Caco-2 (cell line): ENCODE measurements at regions not wholly inside any gene's neighbourhood (a gene's known extent, or its start where the extent isn't known, plus 50 kb on each side); places are given as distances from the start of the nearest gene placed in this dataset.
A peak's percentile ranks its signal among the peaks of the same experiment; 100 is the strongest.

Source experiments
- BruUV-seq: library from RNA; stranded (reverse); fragments of 400-500 nt; replicated peaks from 2 replicates; lab custom pipeline; 2021; lab: Mats Ljungman, UMichigan
- CTCF ChIA-PET: fragments of 300-600 bp; sonication (Branson Sonifier 250); formaldehyde crosslinking; loops from one replicate; lab custom pipeline; 2022; ENCODE audit warnings: antibody characterized with exemption; lab: Charles Lee
- POLR2A ChIA-PET: fragments of 300-600 bp; sonication (Branson Sonifier 250); formaldehyde crosslinking; loops from one replicate; lab custom pipeline; 2022; ENCODE audit warnings: antibody characterized with exemption; lab: Charles Lee
- DNase-seq, 2 experiments: peaks; one replicate each; pipeline versions ENCODE4 v3.0.0 to v3.0.0-alpha.2; 2020 to 2022
- H3K27me3 ChIP-seq: replicated peaks from 2 replicates; pipeline ENCODE4 v1.6.0; 2011; ENCODE audit warnings: low read length; ENCODE audit not compliant: control insufficient read depth, insufficient read depth
- H3K36me3 ChIP-seq: 2 replicates; pipeline ENCODE4 v1.5.1; 2011; ENCODE audit warnings: low read length; ENCODE audit not compliant: control insufficient read depth, insufficient read depth
- H3K4me1 ChIP-seq: fragments of 250-450 bp; sonication (Bioruptor Pico); 2 replicates; pipeline ENCODE4 v1.5.1; 2020; ENCODE audit warnings: mild to moderate bottlenecking
- H3K4me3 ChIP-seq: 2 replicates; pipeline ENCODE4 v1.5.1; 2011; ENCODE audit warnings: low read depth, mild to moderate bottlenecking, control low read depth, low read length
- H3K9me3 ChIP-seq: fragments of 250-450 bp; sonication (Bioruptor Pico); 2 replicates; pipeline ENCODE4 v1.5.1; 2020; ENCODE audit warnings: mild to moderate bottlenecking, moderate library complexity
- H3K27ac Mint-ChIP-seq: one replicate; pipeline ENCODE4 v1.8.0; 2022; ENCODE audit warnings: mixed read lengths; ENCODE audit not compliant: unreplicated experiment
- H3K27me3 Mint-ChIP-seq: one replicate; pipeline ENCODE4 v1.8.0; 2022; ENCODE audit warnings: mixed read lengths; ENCODE audit not compliant: insufficient read depth, unreplicated experiment
- H3K36me3 Mint-ChIP-seq: one replicate; pipeline ENCODE4 v1.8.0; 2022; ENCODE audit warnings: mild to moderate bottlenecking, mixed read lengths; ENCODE audit not compliant: insufficient read depth, unreplicated experiment
- H3K4me1 Mint-ChIP-seq: one replicate; pipeline ENCODE4 v1.8.0; 2022; ENCODE audit warnings: low read depth, mixed read lengths; ENCODE audit not compliant: unreplicated experiment
- H3K4me3 Mint-ChIP-seq: one replicate; pipeline ENCODE4 v1.8.0; 2022; ENCODE audit warnings: mild to moderate bottlenecking, moderate library complexity, mixed read lengths; ENCODE audit not compliant: unreplicated experiment
- H3K9me3 Mint-ChIP-seq: one replicate; pipeline ENCODE4 v1.8.0; 2022; ENCODE audit warnings: mixed read lengths; ENCODE audit not compliant: unreplicated experiment
- CTCF ChIP-seq, 2 experiments: fragments of 200-600 bp in 1 of 2; IDR thresholded peaks; 1 replicate in 1 of 2; 2 replicates in 1 of 2; pipeline versions ENCODE4 v1.5.1 to v1.8.0; 2011 to 2022; ENCODE audit warnings: antibody characterized with exemption in 1 of 2, control low read depth in 1 of 2, inconsistent platforms in 1 of 2, low read depth in 1 of 2, low read length in 1 of 2, mild to moderate bottlenecking in 1 of 2, moderate library complexity in 1 of 2; ENCODE audit not compliant: insufficient read depth in 1 of 2, severe bottlenecking in 1 of 2, unreplicated experiment in 1 of 2
- intact Hi-C: fragments of 100-400 bp; cut with micrococcal nuclease; formaldehyde crosslinking; loops from one replicate; pipeline ENCODE4 v1.10.0; 2022; ENCODE audit not compliant: unreplicated experiment

GRCh38 chr2:200749631-200750322, 61.9 kb upstream of the BZW1 start:
- H3K27me3 Mint-ChIP-seq: no peaks in the 10 kb centered on the region
- CTCF ChIA-PET: no interaction called here
- intact Hi-C loops: loop anchor here (5.0 kb wide), 1 partner anchor 37 kb away; no protein-coding TSS in a partner anchor
- no peaks in the 10 kb centered on the region for H3K9me3 Mint-ChIP-seq
- POLR2A ChIA-PET: no interaction called here
- Histone ChIP-seq H3K9me3 (no peaks in the 10 kb centered on the region), H3K27me3 (no peaks in the 10 kb centered on the region), H3K36me3 (no peaks in the 10 kb centered on the region), H3K4me1 (peaks cover 50% of the 10 kb centered on the region), H3K4me3 (no peak overlapping the region)
- H3K4me1 Mint-ChIP-seq: peaks cover 46% of the 10 kb centered on the region
- no peak for TF ChIP-seq CTCF (IDR thresholded peaks at IDR 0.05; ENCODE audit: insufficient read depth in 1 of 2, low read depth in 1 of 2, low read length in 1 of 2, severe bottlenecking in 1 of 2, unreplicated experiment in 1 of 2)
- no peak overlapping the region for H3K4me3 Mint-ChIP-seq
- DNase-seq: no peak
- H3K27ac Mint-ChIP-seq: peak overlapping the region; percentile 90
- BruUV-seq: no TSS peak
- H3K36me3 Mint-ChIP-seq: peaks cover 11% of the 10 kb centered on the region

GRCh38 chr2:200750323-200750910, 61.3 kb upstream of the BZW1 start:
- TF ChIP-seq CTCF (IDR thresholded peaks at IDR 0.05; ENCODE audit: insufficient read depth in 1 of 2, low read depth in 1 of 2, low read length in 1 of 2, severe bottlenecking in 1 of 2, unreplicated experiment in 1 of 2): no peak
- POLR2A ChIA-PET: no interaction called here
- Histone ChIP-seq H3K4me1 (peaks cover 49% of the 10 kb centered on the region), H3K36me3 (no peaks in the 10 kb centered on the region), H3K9me3 (no peaks in the 10 kb centered on the region), H3K4me3 (no peak overlapping the region), H3K27me3 (no peaks in the 10 kb centered on the region)
- intact Hi-C loops: no loop called here
- H3K36me3 Mint-ChIP-seq: peaks cover 11% of the 10 kb centered on the region
- peaks cover 50% of the 10 kb centered on the region for H3K4me1 Mint-ChIP-seq
- no TSS peak for BruUV-seq
- no peak overlapping the region for H3K4me3 Mint-ChIP-seq
- H3K9me3 Mint-ChIP-seq: no peaks in the 10 kb centered on the region
- no peaks in the 10 kb centered on the region for H3K27me3 Mint-ChIP-seq
- DNase-seq: no peak
- CTCF ChIA-PET: no interaction called here
- peak overlapping the region; percentile 90 for H3K27ac Mint-ChIP-seq

- intact Hi-C loops: no loop called here
- H3K27me3 ChIP-seq: no peaks in the 10 kb centered on the region
- H3K9me3 ChIP-seq: no peaks in the 10 kb centered on the region
- Mint-ChIP-seq H3K4me1 (peaks cover 50% of the 10 kb centered on the region), H3K9me3 (no peaks in the 10 kb centered on the region), H3K27me3 (no peaks in the 10 kb centered on the region), H3K4me3 (no peak overlapping the region), H3K27ac (no peak overlapping the region), H3K36me3 (peaks cover 11% of the 10 kb centered on the region)
- BruUV-seq: no TSS peak
- H3K4me3 ChIP-seq: no peak overlapping the region
- no peaks in the 10 kb centered on the region for H3K36me3 ChIP-seq
- DNase-seq: no peak
- peaks cover 47% of the 10 kb centered on the region for H3K4me1 ChIP-seq
- ChIA-PET CTCF (interaction anchor here (0.9 kb wide), 1 partner anchor 9 kb away, joined by 4 read pairs; no protein-coding TSS in a partner anchor), POLR2A (no interaction called here)
- no peak for TF ChIP-seq CTCF (IDR thresholded peaks at IDR 0.05; ENCODE audit: insufficient read depth in 1 of 2, low read depth in 1 of 2, low read length in 1 of 2, severe bottlenecking in 1 of 2, unreplicated experiment in 1 of 2)
Observed at GRCh38 chr2:200751786-200752185, 59.9 kb upstream of the BZW1 start.
